ENCODE measurements at regions not wholly inside any gene's neighbourhood (a gene's known extent, or its start where the extent isn't known, plus 50 kb on each side); places are given as distances from the start of the nearest gene placed in this dataset.
A peak's percentile ranks its signal among the peaks of the same experiment; 100 is the strongest.

DNA sequence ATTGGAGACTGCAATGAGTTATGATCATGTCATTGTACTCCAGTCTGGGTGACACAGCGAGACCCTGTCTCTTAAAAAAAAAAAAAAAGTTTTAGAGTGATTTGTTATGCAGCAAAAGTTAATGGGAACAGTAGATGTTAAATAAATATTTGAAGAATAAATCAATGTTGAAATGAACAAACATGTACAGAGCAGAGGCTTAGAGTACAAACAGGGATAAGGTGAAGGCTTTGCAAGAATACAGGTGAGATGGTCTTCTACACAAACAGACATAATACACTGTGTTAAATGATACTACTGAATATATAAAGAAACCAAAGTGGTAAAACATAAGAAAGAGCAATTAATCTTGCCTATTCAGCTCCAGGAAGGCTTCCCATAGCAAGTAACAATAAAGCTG, 265.4 kb downstream of the CNTN3 start:
- H3K27ac ChIP-seq, result no peak overlapping the region
- no peak overlapping the region for H3K4me3 ChIP-seq
- WGBS, result 53% methylated on average over 1 of the region's 1 CpG
- no peaks in the 10 kb centered on the region for H3K9me3 ChIP-seq
- no peaks in the 10 kb centered on the region for H3K36me3 ChIP-seq
- no peaks in the 10 kb centered on the region for H3K27me3 ChIP-seq (replicated peaks; ENCODE audit: insufficient read depth)
- no peak for DNase-seq (ENCODE audit: low spot score)
- TF ChIP-seq POLR2AphosphoS5 (IDR thresholded peaks at IDR 0.05) (peak; percentile 14), POLR2A (IDR thresholded peaks at IDR 0.05) (no peak)
- H3K4me1 ChIP-seq (replicated peaks), result no peaks in the 10 kb centered on the region
- intact Hi-C loops (cut with DNase I), result no loop called here

DNA sequence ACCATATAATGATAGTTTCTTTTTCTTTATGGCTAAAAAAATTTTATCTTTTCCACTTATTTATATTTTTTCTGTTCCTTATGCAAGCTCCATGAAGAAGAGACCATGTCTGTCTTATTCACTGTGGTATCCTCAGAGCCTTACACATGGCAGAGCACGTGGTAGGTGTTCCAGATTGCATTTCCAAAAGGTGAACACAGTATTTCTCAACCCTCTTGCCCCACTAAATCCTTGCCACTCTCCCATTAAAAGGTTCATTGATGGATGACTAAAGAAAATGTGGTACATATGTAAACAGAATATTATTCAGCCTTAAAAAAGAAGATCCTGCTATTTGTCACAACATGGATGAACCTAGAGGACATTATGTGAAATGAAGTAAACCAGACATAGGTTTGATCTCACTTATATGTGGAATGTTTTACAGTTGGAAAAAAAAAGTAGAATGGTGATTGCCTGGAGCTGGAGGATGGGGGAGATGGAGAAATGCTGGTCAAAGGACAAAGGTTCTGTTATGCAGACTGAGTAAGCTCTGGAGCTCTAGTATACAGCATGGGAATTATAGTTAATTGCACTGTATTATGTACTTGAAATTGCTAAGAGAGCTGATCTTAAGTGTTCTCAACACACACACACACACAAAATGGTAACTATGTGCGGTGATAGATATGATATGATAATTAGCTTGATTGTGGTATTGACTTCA, 266.7 kb downstream of the CNTN3 start:
- Histone ChIP-seq H3K36me3 (no peaks in the 10 kb centered on the region), H3K27ac (no peak overlapping the region), H3K27me3 (replicated peaks; ENCODE audit: insufficient read depth) (no peaks in the 10 kb centered on the region), H3K9me3 (no peaks in the 10 kb centered on the region), H3K4me1 (replicated peaks) (no peaks in the 10 kb centered on the region), H3K4me3 (no peak overlapping the region)
- TF ChIP-seq, protein P1, sequence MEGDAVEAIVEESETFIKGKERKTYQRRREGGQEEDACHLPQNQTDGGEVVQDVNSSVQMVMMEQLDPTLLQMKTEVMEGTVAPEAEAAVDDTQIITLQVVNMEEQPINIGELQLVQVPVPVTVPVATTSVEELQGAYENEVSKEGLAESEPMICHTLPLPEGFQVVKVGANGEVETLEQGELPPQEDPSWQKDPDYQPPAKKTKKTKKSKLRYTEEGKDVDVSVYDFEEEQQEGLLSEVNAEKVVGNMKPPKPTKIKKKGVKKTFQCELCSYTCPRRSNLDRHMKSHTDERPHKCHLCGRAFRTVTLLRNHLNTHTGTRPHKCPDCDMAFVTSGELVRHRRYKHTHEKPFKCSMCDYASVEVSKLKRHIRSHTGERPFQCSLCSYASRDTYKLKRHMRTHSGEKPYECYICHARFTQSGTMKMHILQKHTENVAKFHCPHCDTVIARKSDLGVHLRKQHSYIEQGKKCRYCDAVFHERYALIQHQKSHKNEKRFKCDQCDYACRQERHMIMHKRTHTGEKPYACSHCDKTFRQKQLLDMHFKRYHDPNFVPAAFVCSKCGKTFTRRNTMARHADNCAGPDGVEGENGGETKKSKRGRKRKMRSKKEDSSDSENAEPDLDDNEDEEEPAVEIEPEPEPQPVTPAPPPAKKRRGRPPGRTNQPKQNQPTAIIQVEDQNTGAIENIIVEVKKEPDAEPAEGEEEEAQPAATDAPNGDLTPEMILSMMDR (IDR thresholded peaks at IDR 0.05), result no peak
- TF ChIP-seq POLR2A (IDR thresholded peaks at IDR 0.05) (no peak), POLR2AphosphoS5 (IDR thresholded peaks at IDR 0.05) (no peak)
- DNase-seq (ENCODE audit: low spot score), result no peak
- 96% methylated on average over 2 of the region's 2 CpGs for WGBS
- intact Hi-C loops (cut with DNase I), result no loop called here

DNA sequence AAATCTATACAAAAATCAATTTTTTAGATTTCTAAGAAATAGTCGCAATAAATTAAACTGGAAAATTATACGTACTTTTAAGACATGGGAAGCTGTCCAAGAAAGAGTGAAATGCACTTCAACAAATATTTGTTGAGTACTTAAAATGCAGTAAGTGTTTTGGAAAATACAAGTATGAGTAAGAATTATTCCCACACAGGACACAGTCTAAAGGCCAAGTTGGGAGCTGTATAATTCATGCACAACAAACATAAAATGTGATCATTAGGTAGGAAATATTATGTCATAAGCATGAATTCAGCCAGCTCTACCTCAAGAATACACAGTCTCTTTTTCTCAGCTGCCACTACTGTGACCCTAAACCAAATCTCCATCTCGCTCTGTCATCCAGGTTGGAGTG, 267.6 kb downstream of the CNTN3 start:
- Histone ChIP-seq H3K4me3 (no peak overlapping the region), H3K27ac (no peak overlapping the region), H3K36me3 (no peaks in the 10 kb centered on the region), H3K4me1 (replicated peaks) (no peaks in the 10 kb centered on the region), H3K27me3 (replicated peaks; ENCODE audit: insufficient read depth) (no peaks in the 10 kb centered on the region), H3K9me3 (no peaks in the 10 kb centered on the region)
- WGBS, result 68% methylated on average over 3 of the region's 3 CpGs
- TF ChIP-seq POLR2AphosphoS5 (IDR thresholded peaks at IDR 0.05) (no peak), POLR2A (IDR thresholded peaks at IDR 0.05) (no peak)
- TF ChIP-seq, protein P1 (IDR thresholded peaks at IDR 0.05), result no peak
- DNase-seq (ENCODE audit: low spot score), result no peak
- intact Hi-C loops (cut with DNase I), result no loop called here

DNA sequence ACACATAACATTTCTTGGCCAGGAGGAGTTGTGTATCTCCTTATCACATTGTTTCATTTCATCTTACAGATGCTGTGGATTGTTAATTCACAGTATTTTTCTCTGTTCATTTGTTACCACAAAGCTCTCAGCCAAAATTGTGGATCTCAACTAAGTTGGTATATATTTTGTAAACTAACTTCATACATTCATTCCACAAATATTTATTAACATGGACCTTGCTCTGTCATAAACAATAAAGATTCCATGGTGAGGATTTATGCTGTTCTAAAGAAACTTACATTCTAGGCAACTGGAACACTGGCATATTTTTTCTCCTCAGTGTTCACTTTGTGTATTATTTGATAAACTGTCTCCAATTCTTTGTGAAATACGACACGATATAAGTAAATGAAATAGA, 268.8 kb downstream of the CNTN3 start:
- H3K27me3 ChIP-seq (replicated peaks; ENCODE audit: insufficient read depth), result no peaks in the 10 kb centered on the region
- no peak overlapping the region for H3K27ac ChIP-seq
- no peak for TF ChIP-seq POLR2AphosphoS5 (IDR thresholded peaks at IDR 0.05)
- no peak for TF ChIP-seq POLR2A (IDR thresholded peaks at IDR 0.05)
- TF ChIP-seq, protein P1 (IDR thresholded peaks at IDR 0.05), result no peak
- intact Hi-C loops (cut with DNase I), result no loop called here
- H3K36me3 ChIP-seq, result no peaks in the 10 kb centered on the region
- DNase-seq (ENCODE audit: low spot score), result no peak
- H3K9me3 ChIP-seq, result no peaks in the 10 kb centered on the region
- no peak overlapping the region for H3K4me3 ChIP-seq
- H3K4me1 ChIP-seq (replicated peaks), result no peaks in the 10 kb centered on the region
- WGBS, result 85% methylated on average over 2 of the region's 2 CpGs

DNA sequence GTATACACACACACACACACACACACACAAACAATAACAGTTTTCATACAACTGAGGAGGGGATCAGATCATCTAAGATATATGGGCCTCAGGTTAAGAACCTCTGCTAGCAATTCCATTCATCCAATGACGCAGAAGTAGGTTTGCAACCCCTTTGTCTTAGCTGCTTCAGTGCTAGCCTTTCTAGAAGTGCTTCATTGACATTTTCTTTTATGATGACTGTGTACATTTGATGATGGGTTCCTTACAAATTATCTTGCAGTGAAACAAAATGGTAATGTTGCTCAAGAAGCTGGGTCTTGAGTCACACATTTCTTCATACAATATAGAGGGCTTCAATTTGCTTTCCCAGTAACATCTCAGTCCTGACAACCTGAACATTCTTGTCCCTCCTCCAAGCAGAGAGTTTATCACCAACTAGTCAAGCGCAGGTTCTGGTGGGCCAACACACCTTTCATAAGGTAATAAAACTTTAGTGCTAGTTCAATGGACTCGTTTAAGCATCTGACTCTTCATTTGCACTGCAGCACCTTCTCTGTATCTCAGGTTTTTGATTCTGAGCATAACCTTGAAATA, 269.5 kb downstream of the CNTN3 start:
- TF ChIP-seq POLR2AphosphoS5 (IDR thresholded peaks at IDR 0.05), result no peak
- TF ChIP-seq POLR2A (IDR thresholded peaks at IDR 0.05), result no peak
- TF ChIP-seq, protein P1 (IDR thresholded peaks at IDR 0.05), result no peak
- no peaks in the 10 kb centered on the region for H3K4me1 ChIP-seq (replicated peaks)

More for the DNA sequence above, 269.5 kb downstream of the CNTN3 start:
- no peak overlapping the region for H3K27ac ChIP-seq
- intact Hi-C loops (cut with DNase I), result no loop called here
- no peak for DNase-seq (ENCODE audit: low spot score)
- no peaks in the 10 kb centered on the region for H3K9me3 ChIP-seq
- no peaks in the 10 kb centered on the region for H3K36me3 ChIP-seq
- whole genome bisulfite sequencing, result 79% methylated on average over 3 of the region's 3 CpGs
- H3K4me3 ChIP-seq, result no peak overlapping the region
- no peaks in the 10 kb centered on the region for H3K27me3 ChIP-seq (replicated peaks; ENCODE audit: insufficient read depth)

Data from prostate gland (tissue), 2 donors.